PC-9 (cell line): ENCODE measurements at regions not wholly inside any gene's neighbourhood (a gene's known extent, or its start where the extent isn't known, plus 50 kb on each side); places are given as distances from the start of the nearest gene placed in this dataset.

Experiments used
- BruUV-seq: library from RNA; stranded (reverse); fragments of 400-500 nt; replicated peaks from 2 replicates; lab custom pipeline; 2021; lab: Mats Ljungman, UMichigan
- CTCF ChIA-PET: fragments of 300-600 bp; sonication (Branson Sonifier 250); formaldehyde crosslinking; loops from one replicate; lab custom pipeline; 2022; ENCODE audit warnings: antibody characterized with exemption; lab: Charles Lee
- POLR2A ChIA-PET: fragments of 300-600 bp; sonication (Branson Sonifier 250); formaldehyde crosslinking; loops from one replicate; lab custom pipeline; 2022; ENCODE audit warnings: antibody characterized with exemption; ENCODE audit not compliant: unreplicated experiment; lab: Charles Lee
- DNase-seq, 2 experiments: peaks; one replicate each; pipeline versions ENCODE4 v3.0.0 to v3.0.0-alpha.2; 2015 to 2022; ENCODE audit warnings: mixed read lengths in 1 of 2
- H2AFZ ChIP-seq: fragments of 200-600 bp; sonication (generic); 2 replicates; pipeline ENCODE4 v1.8.1; 2017; ENCODE audit warnings: antibody characterized with exemption
- H3F3A ChIP-seq: fragments of 200-600 bp; sonication (generic); 2 replicates; pipeline ENCODE4 v1.8.1; 2017; ENCODE audit warnings: antibody characterized with exemption, mild to moderate bottlenecking, low read depth; ENCODE audit not compliant: insufficient read depth
- H3K27ac ChIP-seq: fragments of 200-600 bp; sonication (generic); 2 replicates; pipeline ENCODE4 v1.6.1; 2016; ENCODE audit warnings: mixed run types
- H3K27me3 ChIP-seq: fragments of 200-600 bp; sonication (generic); 2 replicates; pipeline ENCODE4 v1.6.1; 2016; ENCODE audit warnings: low read depth, mixed run types; ENCODE audit not compliant: insufficient read depth
- H3K36me3 ChIP-seq: fragments of 200-600 bp; sonication (generic); 2 replicates; pipeline ENCODE4 v1.6.1; 2016; ENCODE audit warnings: low read depth, mixed run types
- H3K4me1 ChIP-seq: fragments of 200-600 bp; sonication (generic); replicated peaks from 2 replicates; pipeline ENCODE4 v1.6.1; 2016; ENCODE audit warnings: mixed run types; ENCODE audit not compliant: insufficient read depth
- H3K4me2 ChIP-seq: fragments of 200-600 bp; sonication (generic); 2 replicates; pipeline ENCODE4 v1.6.1; 2017; ENCODE audit warnings: mixed run types
- H3K4me3 ChIP-seq: fragments of 200-600 bp; sonication (generic); 2 replicates; pipeline ENCODE4 v1.6.1; 2016; ENCODE audit warnings: mixed run types
- H3K79me2 ChIP-seq: fragments of 200-600 bp; sonication (generic); 2 replicates; pipeline ENCODE4 v1.6.1; 2017; ENCODE audit warnings: low read depth, mixed run types
- H3K9me2 ChIP-seq: fragments of 200-600 bp; sonication (generic); 2 replicates; pipeline ENCODE4 v1.8.1; 2017; ENCODE audit warnings: mild to moderate bottlenecking; ENCODE audit not compliant: insufficient read depth
- H3K9me3 ChIP-seq: fragments of 200-600 bp; sonication (generic); 2 replicates; pipeline ENCODE4 v1.8.1; 2016; ENCODE audit warnings: low read depth; ENCODE audit not compliant: insufficient read depth
- H4K20me1 ChIP-seq: fragments of 200-600 bp; sonication (generic); 2 replicates; pipeline ENCODE4 v1.8.1; 2017; ENCODE audit not compliant: insufficient read depth
- EZH2 ChIP-seq: fragments of 200-600 bp; sonication (generic); IDR thresholded peaks from 2 replicates; pipeline ENCODE4 v1.8.0; 2017; ENCODE audit warnings: antibody characterized with exemption, low read depth
- intact Hi-C: fragments of 100-400 bp; cut with micrococcal nuclease; formaldehyde crosslinking; loops from one replicate; pipeline ENCODE4 v1.10.0; 2022; ENCODE audit not compliant: unreplicated experiment
- TF ChIP-seq, protein P1 (sequence below): fragments of 200-600 bp; sonication (generic); conservative IDR thresholded peaks from 2 replicates; pipeline ENCODE4 v1.6.1; 2017; ENCODE audit warnings: mixed run types, antibody characterized with exemption, mild to moderate bottlenecking, moderate library complexity

DNA sequence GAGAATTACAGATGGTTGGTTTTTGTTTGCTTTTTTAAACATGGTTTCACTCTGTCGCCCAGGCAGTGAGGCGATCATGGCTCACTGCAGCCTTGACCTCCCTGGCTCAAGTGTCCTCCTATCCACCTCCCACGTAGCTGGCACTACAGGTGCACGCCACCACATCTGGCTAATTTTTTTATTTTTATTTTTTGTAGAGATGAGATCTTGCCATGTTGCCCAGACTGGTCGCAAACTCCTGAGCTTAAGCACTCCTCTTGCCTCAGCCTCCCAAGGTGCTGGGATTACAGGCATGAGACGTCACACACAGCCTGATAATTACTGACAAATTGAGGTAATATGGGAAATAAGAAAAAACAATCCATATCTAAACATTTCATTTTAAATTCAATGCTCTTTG is 110.5 kb upstream of the ZSWIM2 start:
- Histone ChIP-seq H3K9me2 (no peaks in the 10 kb centered on the region), H3K27me3 (no peaks in the 10 kb centered on the region), H3K79me2 (no peaks in the 10 kb centered on the region), H3K9me3 (no peaks in the 10 kb centered on the region), H3K4me2 (no peak overlapping the region), H4K20me1 (no peaks in the 10 kb centered on the region), H3K27ac (no peak overlapping the region), H3K4me3 (no peak overlapping the region), H3K36me3 (no peaks in the 10 kb centered on the region), H3K4me1 (no peaks in the 10 kb centered on the region), H3F3A (no peaks in the 10 kb centered on the region), H2AFZ (no peak overlapping the region)
- intact Hi-C loops = no loop called here
- ChIA-PET POLR2A (no interaction called here), CTCF (no interaction called here)
- no peak for TF ChIP-seq EZH2
- TF ChIP-seq, protein P1, sequence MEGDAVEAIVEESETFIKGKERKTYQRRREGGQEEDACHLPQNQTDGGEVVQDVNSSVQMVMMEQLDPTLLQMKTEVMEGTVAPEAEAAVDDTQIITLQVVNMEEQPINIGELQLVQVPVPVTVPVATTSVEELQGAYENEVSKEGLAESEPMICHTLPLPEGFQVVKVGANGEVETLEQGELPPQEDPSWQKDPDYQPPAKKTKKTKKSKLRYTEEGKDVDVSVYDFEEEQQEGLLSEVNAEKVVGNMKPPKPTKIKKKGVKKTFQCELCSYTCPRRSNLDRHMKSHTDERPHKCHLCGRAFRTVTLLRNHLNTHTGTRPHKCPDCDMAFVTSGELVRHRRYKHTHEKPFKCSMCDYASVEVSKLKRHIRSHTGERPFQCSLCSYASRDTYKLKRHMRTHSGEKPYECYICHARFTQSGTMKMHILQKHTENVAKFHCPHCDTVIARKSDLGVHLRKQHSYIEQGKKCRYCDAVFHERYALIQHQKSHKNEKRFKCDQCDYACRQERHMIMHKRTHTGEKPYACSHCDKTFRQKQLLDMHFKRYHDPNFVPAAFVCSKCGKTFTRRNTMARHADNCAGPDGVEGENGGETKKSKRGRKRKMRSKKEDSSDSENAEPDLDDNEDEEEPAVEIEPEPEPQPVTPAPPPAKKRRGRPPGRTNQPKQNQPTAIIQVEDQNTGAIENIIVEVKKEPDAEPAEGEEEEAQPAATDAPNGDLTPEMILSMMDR = no peak
- DNase-seq = no peak
- no TSS peak for BruUV-seq

DNA sequence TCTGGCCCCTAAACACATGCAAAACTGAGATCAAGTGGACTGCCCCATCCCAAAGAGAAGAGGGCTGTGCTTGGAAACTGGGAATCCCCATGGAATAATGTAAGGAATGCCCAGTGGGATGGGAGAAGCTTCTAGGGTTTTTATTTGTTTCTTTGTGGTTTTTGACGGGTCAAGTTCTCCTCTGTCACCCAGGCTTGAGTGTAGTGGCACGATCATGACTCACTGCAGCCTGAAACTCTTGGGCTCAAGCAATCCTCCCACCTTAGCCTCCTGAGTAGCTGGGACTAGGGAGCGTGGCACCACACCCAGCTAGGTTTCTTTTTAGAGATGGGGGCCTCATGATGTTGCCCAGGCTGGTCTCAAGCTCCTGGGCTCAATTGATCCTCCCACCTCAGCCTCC is 101.7 kb upstream of the ZSWIM2 start:
- H3K9me3 ChIP-seq = no peaks in the 10 kb centered on the region
- no peak overlapping the region for H3K4me2 ChIP-seq
- H4K20me1 ChIP-seq = no peaks in the 10 kb centered on the region
- no peaks in the 10 kb centered on the region for H3K36me3 ChIP-seq
- no peak overlapping the region for H3K27ac ChIP-seq
- H2AFZ ChIP-seq = no peak overlapping the region
- no peak for DNase-seq
- no peaks in the 10 kb centered on the region for H3K4me1 ChIP-seq
- TF ChIP-seq, protein P1 = no peak
- TF ChIP-seq EZH2 = no peak
- intact Hi-C loops = no loop called here
- no peaks in the 10 kb centered on the region for H3K27me3 ChIP-seq
- POLR2A ChIA-PET = no interaction called here
- H3K9me2 ChIP-seq = no peaks in the 10 kb centered on the region
- no peaks in the 10 kb centered on the region for H3F3A ChIP-seq
- no TSS peak for BruUV-seq
- no peak overlapping the region for H3K4me3 ChIP-seq
- CTCF ChIA-PET = no interaction called here
- no peaks in the 10 kb centered on the region for H3K79me2 ChIP-seq

DNA sequence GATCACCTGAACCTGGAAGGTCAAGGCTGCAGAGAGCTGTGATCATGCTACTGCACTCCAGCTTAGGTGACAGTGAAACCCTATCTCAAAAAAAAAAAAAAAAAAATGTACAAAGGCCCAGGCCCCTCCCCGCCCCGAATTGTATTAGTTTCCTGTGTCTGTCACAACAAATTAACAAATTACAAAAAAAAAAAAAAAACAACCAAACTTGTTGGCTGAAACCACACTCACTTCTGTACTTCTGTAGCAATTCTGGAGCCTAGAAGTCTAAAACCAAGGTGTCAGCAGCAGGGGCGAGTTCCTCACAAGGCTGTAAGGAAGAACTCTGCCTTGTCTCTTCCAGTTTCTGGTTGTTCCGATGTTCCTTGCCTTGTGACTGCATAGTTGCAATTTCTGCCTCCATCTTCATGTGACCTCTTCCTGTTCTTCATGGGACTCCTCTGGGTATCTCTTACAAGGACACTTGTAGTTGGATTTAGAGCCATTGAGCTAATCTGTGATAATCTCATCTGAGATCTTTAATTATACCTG is 100.8 kb upstream of the ZSWIM2 start:
- Histone ChIP-seq H3F3A (no peaks in the 10 kb centered on the region), H3K36me3 (no peaks in the 10 kb centered on the region), H4K20me1 (no peaks in the 10 kb centered on the region), H3K4me1 (no peaks in the 10 kb centered on the region), H3K27me3 (no peaks in the 10 kb centered on the region), H3K4me3 (no peak overlapping the region), H3K79me2 (no peaks in the 10 kb centered on the region), H3K27ac (no peak overlapping the region), H3K9me2 (no peaks in the 10 kb centered on the region), H3K9me3 (no peaks in the 10 kb centered on the region), H2AFZ (no peak overlapping the region), H3K4me2 (no peak overlapping the region)
- TF ChIP-seq, protein P1 = no peak
- no peak for TF ChIP-seq EZH2
- DNase-seq = no peak
- ChIA-PET POLR2A (no interaction called here), CTCF (interaction anchor here (0.5 kb wide), 2 partner anchors 36 to 635 kb away, joined by 3 read pairs; no protein-coding TSS in a partner anchor)
- BruUV-seq = no TSS peak
- intact Hi-C loops = no loop called here
